Endothelial cell of umbilical vein (primary cell): ENCODE measurements at regions not wholly inside any gene's neighbourhood (a gene's known extent, or its start where the extent isn't known, plus 50 kb on each side); places are given as distances from the start of the nearest gene placed in this dataset.

ENCODE experiments used
- CTCF ChIP-seq, 2 donors: IDR thresholded peaks; 1 replicate in 1 of 2; 2 replicates in 1 of 2; pipeline ENCODE4 v1.5.1; 2011; ENCODE audit warnings: low read length in 2 of 2, mild to moderate bottlenecking in 2 of 2, moderate library complexity in 2 of 2, control low read depth in 1 of 2, inconsistent platforms in 1 of 2, low read depth in 1 of 2; ENCODE audit not compliant: insufficient read depth in 1 of 2; ENCODE audit errors: extremely low read depth in 1 of 2
- POLR2AphosphoS5 ChIP-seq: IDR thresholded peaks from 2 replicates; pipeline ENCODE4 v1.6.1; 2012; ENCODE audit warnings: low read depth, mild to moderate bottlenecking, control low read depth, low read length, moderate library complexity; ENCODE audit not compliant: insufficient read depth

GRCh38 chr1:229867726-229868125 is 199.3 kb upstream of the GALNT2 start:
- TF ChIP-seq CTCF (IDR thresholded peaks at IDR 0.05; ENCODE audit: extremely low read depth in 1 of 2, insufficient read depth in 1 of 2, low read depth in 1 of 2, low read length in 2 of 2) = no peak
- no peak for TF ChIP-seq POLR2AphosphoS5
